HG03175 (cell line): ENCODE measurements at regions not wholly inside any gene's neighbourhood (a gene's known extent, or its start where the extent isn't known, plus 50 kb on each side); places are given as distances from the start of the nearest gene placed in this dataset.
"Not testable (repeated sequence)": the region's sequence is repeated elsewhere in the genome, so short reads cannot be mapped to it uniquely, and the experiment has no call there.

Experiments used
- ATAC-seq: cut with Tn5 transposase; IDR thresholded peaks from one replicate; pipeline ENCODE4 v1.9.1; 2021; ENCODE audit warnings: mild to moderate bottlenecking, moderate library complexity; ENCODE audit not compliant: unreplicated experiment

GRCh38 chr1:208977638-208978256 lies 605.8 kb upstream of the CAMK1G start:
- ATAC-seq: no peak

- no peak for ATAC-seq
These were observed 603.7 kb upstream of the CAMK1G start for GRCh38 chr1:208979776-208980175.

- no peak for ATAC-seq
These were observed 602.9 kb upstream of the CAMK1G start for GRCh38 chr1:208980605-208981004.

GRCh38 chr1:208985231-208985630 lies 598.3 kb upstream of the CAMK1G start:
- ATAC-seq: no peak

GRCh38 chr1:208988811-208989222 lies 594.7 kb upstream of the CAMK1G start:
- ATAC-seq: peak; percentile 98

GRCh38 chr1:208990456-208990855 lies 593.1 kb upstream of the CAMK1G start:
- no peak for ATAC-seq

- not testable (repeated sequence) for ATAC-seq
These were observed 586.5 kb upstream of the CAMK1G start for GRCh38 chr1:208997053-208997452.

- no peak for ATAC-seq
These were observed 585.7 kb upstream of the CAMK1G start for GRCh38 chr1:208997726-208998312.

- ATAC-seq: no peak
These were observed 574.9 kb upstream of the CAMK1G start for GRCh38 chr1:209008586-209008985.

GRCh38 chr1:209010475-209011230 lies 572.9 kb upstream of the CAMK1G start:
- ATAC-seq: no peak

- no peak for ATAC-seq
These were observed 570.9 kb upstream of the CAMK1G start for GRCh38 chr1:209012443-209013196.

GRCh38 chr1:209015092-209015491 lies 568.4 kb upstream of the CAMK1G start:
- no peak for ATAC-seq

- no peak for ATAC-seq
These were observed 561.9 kb upstream of the CAMK1G start for GRCh38 chr1:209021622-209022021.

- no peak for ATAC-seq
These were observed 559.7 kb upstream of the CAMK1G start for GRCh38 chr1:209023790-209024189.

GRCh38 chr1:209029737-209030136 lies 553.8 kb upstream of the CAMK1G start:
- ATAC-seq: no peak

- ATAC-seq: no peak
These were observed 552.9 kb upstream of the CAMK1G start for GRCh38 chr1:209030454-209031167.

- ATAC-seq: no peak
These were observed 546.5 kb upstream of the CAMK1G start for GRCh38 chr1:209037064-209037463.

GRCh38 chr1:209038316-209038715 lies 545.2 kb upstream of the CAMK1G start:
- no peak for ATAC-seq

GRCh38 chr1:209038735-209039134 lies 544.8 kb upstream of the CAMK1G start:
- ATAC-seq: no peak

- ATAC-seq: no peak
These were observed 543.2 kb upstream of the CAMK1G start for GRCh38 chr1:209040351-209040750.

GRCh38 chr1:209041927-209042326 lies 541.6 kb upstream of the CAMK1G start:
- no peak for ATAC-seq
